K562 (cell line): ENCODE measurements at regions not wholly inside any gene's neighbourhood (a gene's known extent, or its start where the extent isn't known, plus 50 kb on each side); places are given as distances from the start of the nearest gene placed in this dataset.

ENCODE experiments used
- ATAC-seq: fragments of 200-7000 bp; cut with Tn5 transposase; 3 replicates; pipeline ENCODE4 v1.9.1; 2020; ENCODE audit warnings: moderate library complexity
- BruUV-seq: library from RNA; stranded (reverse); fragments of 400-500 nt; replicated peaks from 2 replicates; lab custom pipeline; 2021; lab: Mats Ljungman, UMichigan
- CTCF ChIA-PET: fragments of 300-600 bp; formaldehyde crosslinking; extraction: SDS; loops from one replicate; lab custom pipeline; 2021; ENCODE audit warnings: low intra/inter-chr PET ratio; lab: Yijun Ruan, JAX
- POLR2A ChIA-PET: fragments of 300-600, 350-650 bp; sonication (Branson Sonifier 250); formaldehyde crosslinking; extraction: SDS; loops from one replicate; lab custom pipeline; 2021; ENCODE audit warnings: antibody characterized with exemption, inconsistent platforms; lab: Yijun Ruan, JAX
- DNase-seq, 4 experiments: peaks; one replicate each; pipeline versions ENCODE4 v3.0.0 to v3.0.0-alpha.2; 2011 to 2018; ENCODE audit warnings: low spot score in 3 of 4, mixed read lengths in 3 of 4; ENCODE audit errors: extremely low read depth in 1 of 4
- FAIRE-seq: peaks from 2 replicates; lab custom pipeline; 2011; peaks lifted over from hg19 to GRCh38; lab: Jason Lieb, UNC
- H2AFZ ChIP-seq: 2 replicates; pipeline ENCODE4 v1.6.0; 2011; ENCODE audit warnings: low read depth, low read length, control low read depth, inconsistent platforms
- H3K27ac ChIP-seq: fragments of 200-600 bp; 3 replicates; pipeline ENCODE4 v1.8.0; 2011; ENCODE audit warnings: low read depth, mild to moderate bottlenecking, control low read depth, inconsistent platforms, low read length, moderate library complexity, mixed read lengths; ENCODE audit errors: extremely low read depth
- H3K27me3 ChIP-seq, 2 experiments: fragments of 300-600 bp in 1 of 2; 2 replicates in 1 of 2; 3 replicates in 1 of 2; pipeline versions ENCODE4 v1.6.0 to v1.8.0; 2011; ENCODE audit warnings: inconsistent platforms in 2 of 2, low read length in 2 of 2, mild to moderate bottlenecking in 1 of 2, mixed read lengths in 1 of 2, moderate library complexity in 1 of 2; ENCODE audit not compliant: control insufficient read depth in 2 of 2, insufficient read depth in 2 of 2
- H3K36me3 ChIP-seq: fragments of 300-600 bp; 3 replicates; pipeline ENCODE4 v1.8.0; 2011; ENCODE audit warnings: mild to moderate bottlenecking, low read length, inconsistent platforms; ENCODE audit not compliant: control insufficient read depth, insufficient read depth
- H3K4me1 ChIP-seq, 2 experiments: fragments of 200-600 bp in 1 of 2; replicated peaks in 1 of 2; 2 replicates in 1 of 2; 3 replicates in 1 of 2; pipeline versions ENCODE4 v1.5.1 to v1.8.0; 2011; ENCODE audit warnings: inconsistent platforms in 2 of 2, low read length in 2 of 2, mild to moderate bottlenecking in 1 of 2, mixed read lengths in 1 of 2, moderate library complexity in 1 of 2; ENCODE audit not compliant: control insufficient read depth in 2 of 2, insufficient read depth in 2 of 2
- H3K4me2 ChIP-seq: 2 replicates; pipeline ENCODE4 v1.6.1; 2011; ENCODE audit warnings: low read length, control low read depth, inconsistent platforms, mixed read lengths; ENCODE audit not compliant: insufficient read depth
- H3K4me3 ChIP-seq: fragments of 200-600 bp; sonication (generic), shearing (Covaris generic); 2 replicates; pipeline ENCODE4 v1.5.1; 2016; ENCODE audit warnings: control low read depth, inconsistent platforms
- H3K79me2 ChIP-seq: fragments of 200-600 bp; 3 replicates; pipeline ENCODE4 v1.8.0; 2011; ENCODE audit warnings: low read length, inconsistent platforms; ENCODE audit not compliant: control insufficient read depth, insufficient read depth
- H3K9ac ChIP-seq, 2 experiments: 2 replicates each; pipeline versions ENCODE4 v1.6.0 to v1.6.1; 2011; ENCODE audit warnings: low read depth in 2 of 2, low read length in 2 of 2, control low read depth in 1 of 2, inconsistent platforms in 1 of 2, mild to moderate bottlenecking in 1 of 2, mixed read lengths in 1 of 2; ENCODE audit not compliant: insufficient read depth in 1 of 2
- H3K9me1 ChIP-seq: one replicate; pipeline ENCODE4 v1.6.0; 2011; ENCODE audit warnings: inconsistent platforms, mild to moderate bottlenecking, low read length, moderate library complexity; ENCODE audit not compliant: control insufficient read depth, insufficient read depth
- H3K9me3 ChIP-seq: replicated peaks from 2 replicates; pipeline ENCODE4 v1.5.1; 2011; ENCODE audit warnings: low read depth, low read length, inconsistent platforms; ENCODE audit not compliant: control insufficient read depth, insufficient read depth
- H4K20me1 ChIP-seq: replicated peaks from 2 replicates; pipeline ENCODE4 v1.6.1; 2011; ENCODE audit warnings: low read length, inconsistent platforms, mixed read lengths; ENCODE audit not compliant: control insufficient read depth, insufficient read depth
- CBFB ChIP-seq: sonication (generic); formaldehyde crosslinking; IDR thresholded peaks from 2 replicates; pipeline ENCODE4 v1.4.0; 2020; ENCODE audit warnings: mild to moderate bottlenecking, missing genetic modification reagents
- ESRRB ChIP-seq: fragments of 250-450 bp; sonication (Bioruptor Pico); IDR thresholded peaks from 2 replicates; pipeline ENCODE4 v1.5.0; 2020; ENCODE audit warnings: mild to moderate bottlenecking, moderate library complexity, borderline replicate concordance
- HNRNPH1 ChIP-seq: fragments of 200-400 bp; formaldehyde crosslinking; optimal IDR thresholded peaks from 2 replicates; pipeline ENCODE3; 2017; ENCODE audit warnings: low read depth, mild to moderate bottlenecking, low read length, moderate library complexity
- HOXB6 ChIP-seq: fragments of 250-450 bp; sonication (Bioruptor Pico); IDR thresholded peaks from 2 replicates; pipeline ENCODE4 v1.5.1; 2022; ENCODE audit warnings: mild to moderate bottlenecking, borderline replicate concordance
- MAZ ChIP-seq, 2 experiments: fragments of 450-650 bp in 1 of 2; sonication (generic) in 1 of 2; formaldehyde crosslinking; IDR thresholded peaks in 1 of 2; conservative IDR thresholded peaks in 1 of 2; 2 replicates each; pipeline versions ENCODE4 v1.4.0 to v1.5.0; 2020; ENCODE audit warnings: mild to moderate bottlenecking in 1 of 2, missing genetic modification reagents in 1 of 2
- RNF219 ChIP-seq: fragments of 250-450 bp; sonication (Bioruptor Pico); IDR thresholded peaks from 2 replicates; pipeline ENCODE4 v1.5.0; 2022; ENCODE audit warnings: mild to moderate bottlenecking
- SNRNP70 ChIP-seq: fragments of 200-400 bp; formaldehyde crosslinking; optimal IDR thresholded peaks from 2 replicates; pipeline ENCODE3; 2017; ENCODE audit warnings: low read depth, low read length
- TAL1 ChIP-seq: fragments of 450-650 bp; IDR thresholded peaks from 2 replicates; pipeline ENCODE4 v1.6.1; 2016; ENCODE audit warnings: mild to moderate bottlenecking
- ZFP30 ChIP-seq: fragments of 250-450 bp; sonication (Bioruptor Pico); IDR thresholded peaks from 2 replicates; pipeline ENCODE4 v1.8.0; 2022; ENCODE audit warnings: moderate library complexity, mild to moderate bottlenecking, inconsistent platforms, borderline replicate concordance
- ZKSCAN3 ChIP-seq: fragments of 250-450 bp; sonication (Bioruptor Pico); IDR thresholded peaks from 2 replicates; pipeline ENCODE4 v1.4.0; 2020
- ZNF280A ChIP-seq: fragments of 450-650 bp; IDR thresholded peaks from 2 replicates; pipeline ENCODE4 v1.6.1; 2018; ENCODE audit warnings: mild to moderate bottlenecking, low read depth; ENCODE audit not compliant: partially characterized antibody
- ZNF354B ChIP-seq: fragments of 250-450 bp; sonication (Bioruptor Pico); IDR thresholded peaks from 2 replicates; pipeline ENCODE4 v1.4.0; 2020
- in situ Hi-C: fragments of 300-500 bp; cut with MboI; formaldehyde crosslinking; loops from 4 replicates; pipeline ENCODE4 v1.15.0; 2018; ENCODE audit warnings: inconsistent platforms, mixed read lengths
- intact Hi-C: fragments of 100-400 bp; cut with micrococcal nuclease; formaldehyde crosslinking; loops from 2 replicates; pipeline ENCODE4 v1.14.2; 2022
- TF ChIP-seq, protein P1 (sequence below): fragments of 450-650 bp; formaldehyde crosslinking; conservative IDR thresholded peaks from 2 replicates; pipeline ENCODE4 v1.4.0; 2022; ENCODE audit warnings: mild to moderate bottlenecking, missing genetic modification characterization
- TF ChIP-seq, protein P2 (sequence below), 2 experiments: fragments of 450-650 bp in 1 of 2; sonication (generic) in 1 of 2; formaldehyde crosslinking; conservative IDR thresholded peaks; 2 replicates each; pipeline versions ENCODE4 v1.4.0 to v1.8.1; 2020 to 2022; ENCODE audit warnings: mild to moderate bottlenecking in 1 of 2, missing genetic modification reagents in 1 of 2
- TF ChIP-seq, protein P3 (sequence below): fragments of 450-650 bp; IDR thresholded peaks from 2 replicates; pipeline ENCODE4 v1.6.1; 2016; ENCODE audit warnings: low read depth, mild to moderate bottlenecking, moderate library complexity

DNA sequence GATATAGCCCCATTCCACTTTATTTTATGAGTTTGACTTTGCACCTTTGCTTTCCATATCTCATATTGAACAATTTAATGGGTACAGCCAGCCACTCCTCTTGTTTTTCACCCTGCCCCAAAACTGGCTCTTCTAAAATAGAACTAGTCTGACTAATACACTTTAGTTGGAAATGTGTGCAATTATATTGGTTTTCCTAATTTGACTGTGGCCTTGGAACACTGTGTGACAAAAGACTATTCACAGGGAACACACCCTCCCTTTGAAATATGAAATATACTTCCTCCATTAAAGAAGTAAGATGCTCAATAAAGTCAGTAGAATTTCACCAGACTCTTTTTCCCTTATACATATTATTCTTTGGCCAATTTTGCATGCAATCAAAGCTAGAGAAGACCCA lies 218.6 kb upstream of the DCN start:
- Histone ChIP-seq H3K36me3 (peaks cover 9% of the 10 kb centered on the region; the same call in 2 of the 3 replicates), H3K9me3 (no peaks in the 10 kb centered on the region), H2AFZ (no peak overlapping the region), H3K4me2 (no peak overlapping the region), H3K4me3 (no peak overlapping the region), H3K27ac (no peak overlapping the region), H4K20me1 (no peaks in the 10 kb centered on the region), H3K4me1 (peaks cover 0 to 5% of the 10 kb centered on the region in 2 experiments; a peak in 2 of 5 replicates), H3K9ac (no peak overlapping the region), H3K27me3 (no peaks in the 10 kb centered on the region), H3K9me1 (no peaks in the 10 kb centered on the region), H3K79me2 (no peaks in the 10 kb centered on the region)
- POLR2A ChIA-PET: no interaction called here
- FAIRE-seq: no peak
- TF ChIP-seq ZNF354B (CRISPR knock-in tag) (no peak), ZNF280A (no peak), RNF219 (CRISPR knock-in tag) (no peak), SNRNP70 (no peak), HNRNPH1 (no peak), MAZ (CRISPR knock-in tag; conservative IDR thresholded peaks at IDR 0.05 in 1 of 2, IDR thresholded peaks at IDR 0.05 in 1 of 2) (no peak), ZKSCAN3 (no peak), CBFB (no peak), TAL1 (no peak), ZFP30 (no peak), HOXB6 (CRISPR knock-in tag) (no peak), ESRRB (CRISPR knock-in tag) (no peak)
- TF ChIP-seq, protein P1, sequence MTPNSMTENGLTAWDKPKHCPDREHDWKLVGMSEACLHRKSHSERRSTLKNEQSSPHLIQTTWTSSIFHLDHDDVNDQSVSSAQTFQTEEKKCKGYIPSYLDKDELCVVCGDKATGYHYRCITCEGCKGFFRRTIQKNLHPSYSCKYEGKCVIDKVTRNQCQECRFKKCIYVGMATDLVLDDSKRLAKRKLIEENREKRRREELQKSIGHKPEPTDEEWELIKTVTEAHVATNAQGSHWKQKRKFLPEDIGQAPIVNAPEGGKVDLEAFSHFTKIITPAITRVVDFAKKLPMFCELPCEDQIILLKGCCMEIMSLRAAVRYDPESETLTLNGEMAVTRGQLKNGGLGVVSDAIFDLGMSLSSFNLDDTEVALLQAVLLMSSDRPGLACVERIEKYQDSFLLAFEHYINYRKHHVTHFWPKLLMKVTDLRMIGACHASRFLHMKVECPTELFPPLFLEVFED: no peak
- TF ChIP-seq, protein P2, sequence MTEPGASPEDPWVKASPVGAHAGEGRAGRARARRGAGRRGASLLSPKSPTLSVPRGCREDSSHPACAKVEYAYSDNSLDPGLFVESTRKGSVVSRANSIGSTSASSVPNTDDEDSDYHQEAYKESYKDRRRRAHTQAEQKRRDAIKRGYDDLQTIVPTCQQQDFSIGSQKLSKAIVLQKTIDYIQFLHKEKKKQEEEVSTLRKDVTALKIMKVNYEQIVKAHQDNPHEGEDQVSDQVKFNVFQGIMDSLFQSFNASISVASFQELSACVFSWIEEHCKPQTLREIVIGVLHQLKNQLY (CRISPR knock-in tag; conservative IDR thresholded peaks at IDR 0.05): no peak
- TF ChIP-seq, protein P3, sequence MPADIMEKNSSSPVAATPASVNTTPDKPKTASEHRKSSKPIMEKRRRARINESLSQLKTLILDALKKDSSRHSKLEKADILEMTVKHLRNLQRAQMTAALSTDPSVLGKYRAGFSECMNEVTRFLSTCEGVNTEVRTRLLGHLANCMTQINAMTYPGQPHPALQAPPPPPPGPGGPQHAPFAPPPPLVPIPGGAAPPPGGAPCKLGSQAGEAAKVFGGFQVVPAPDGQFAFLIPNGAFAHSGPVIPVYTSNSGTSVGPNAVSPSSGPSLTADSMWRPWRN: no peak
- no TSS peak for BruUV-seq
- intact Hi-C loops: no loop called here
- no peak for DNase-seq
- no peak for ATAC-seq
- CTCF ChIA-PET: no interaction called here
- in situ Hi-C loops: no loop called here
